AG04450 (cell line): ENCODE measurements at regions not wholly inside any gene's neighbourhood (a gene's known extent, or its start where the extent isn't known, plus 50 kb on each side); places are given as distances from the start of the nearest gene placed in this dataset.

ENCODE experiments used
- CTCF ChIA-PET: fragments of 300-600, 350-600 bp; formaldehyde crosslinking; extraction: SDS; loops from one replicate; lab custom pipeline; 2022; ENCODE audit warnings: antibody characterized with exemption, inconsistent platforms; lab: Charles Lee
- POLR2A ChIA-PET: fragments of 350-600 bp; formaldehyde crosslinking; extraction: SDS; loops from one replicate; lab custom pipeline; 2021; ENCODE audit warnings: antibody characterized with exemption, inconsistent platforms; lab: Yijun Ruan, JAX
- DNase-seq: peaks from one replicate; pipeline ENCODE4 v3.0.0-alpha.2; 2011; ENCODE audit warnings: low read depth, low spot score
- H3K27ac ChIP-seq: one replicate; pipeline ENCODE4 v1.5.1; 2012; ENCODE audit warnings: low read depth, low read length, control low read depth
- H3K27me3 ChIP-seq: one replicate; pipeline ENCODE4 v1.6.0; 2012; ENCODE audit warnings: low read length; ENCODE audit not compliant: control insufficient read depth, insufficient read depth
- H3K4me3 ChIP-seq: 2 replicates; pipeline ENCODE4 v1.5.1; 2011; ENCODE audit warnings: mild to moderate bottlenecking, low read depth, low read length, control low read depth
- H3K9me3 ChIP-seq: 2 replicates; pipeline ENCODE4 v1.5.1; 2012; ENCODE audit warnings: low read length; ENCODE audit not compliant: control insufficient read depth, insufficient read depth
- TF ChIP-seq, protein P1 (sequence below): IDR thresholded peaks from 2 replicates; pipeline ENCODE4 v1.5.1; 2011; ENCODE audit warnings: low read depth, low read length, control low read depth, inconsistent platforms

DNA sequence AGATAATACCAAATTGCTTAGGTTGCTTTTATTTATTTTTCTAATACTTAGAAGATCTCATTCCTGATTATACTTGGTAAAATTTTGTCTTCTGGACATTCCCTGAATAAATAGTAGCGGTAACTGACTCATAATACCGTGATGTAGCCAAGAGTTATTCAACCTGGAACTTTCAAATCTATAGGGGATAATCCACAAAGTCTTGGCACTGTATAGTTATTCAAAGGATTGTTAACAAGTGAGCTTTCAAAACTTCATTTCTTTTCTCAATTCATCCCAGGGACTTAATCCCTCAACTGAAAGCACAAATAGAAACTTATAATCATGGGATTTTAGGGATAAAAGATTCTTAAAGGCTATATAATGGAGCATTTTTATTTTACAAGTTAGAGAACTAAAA is 1383.3 kb downstream of the FAM133A start:
- H3K4me3 ChIP-seq, result no peak overlapping the region
- TF ChIP-seq, protein P1, sequence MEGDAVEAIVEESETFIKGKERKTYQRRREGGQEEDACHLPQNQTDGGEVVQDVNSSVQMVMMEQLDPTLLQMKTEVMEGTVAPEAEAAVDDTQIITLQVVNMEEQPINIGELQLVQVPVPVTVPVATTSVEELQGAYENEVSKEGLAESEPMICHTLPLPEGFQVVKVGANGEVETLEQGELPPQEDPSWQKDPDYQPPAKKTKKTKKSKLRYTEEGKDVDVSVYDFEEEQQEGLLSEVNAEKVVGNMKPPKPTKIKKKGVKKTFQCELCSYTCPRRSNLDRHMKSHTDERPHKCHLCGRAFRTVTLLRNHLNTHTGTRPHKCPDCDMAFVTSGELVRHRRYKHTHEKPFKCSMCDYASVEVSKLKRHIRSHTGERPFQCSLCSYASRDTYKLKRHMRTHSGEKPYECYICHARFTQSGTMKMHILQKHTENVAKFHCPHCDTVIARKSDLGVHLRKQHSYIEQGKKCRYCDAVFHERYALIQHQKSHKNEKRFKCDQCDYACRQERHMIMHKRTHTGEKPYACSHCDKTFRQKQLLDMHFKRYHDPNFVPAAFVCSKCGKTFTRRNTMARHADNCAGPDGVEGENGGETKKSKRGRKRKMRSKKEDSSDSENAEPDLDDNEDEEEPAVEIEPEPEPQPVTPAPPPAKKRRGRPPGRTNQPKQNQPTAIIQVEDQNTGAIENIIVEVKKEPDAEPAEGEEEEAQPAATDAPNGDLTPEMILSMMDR, result no peak
- no peak overlapping the region for H3K27ac ChIP-seq
- H3K9me3 ChIP-seq, result no peaks in the 10 kb centered on the region
- no peak for DNase-seq
- POLR2A ChIA-PET, result no interaction called here
- H3K27me3 ChIP-seq, result no peaks in the 10 kb centered on the region
- CTCF ChIA-PET, result interaction anchor here (0.5 to 2.2 kb wide), 3 partner anchors 17 to 26 kb away, joined by 3 to 16 read pairs (median 4); no protein-coding TSS in a partner anchor

DNA sequence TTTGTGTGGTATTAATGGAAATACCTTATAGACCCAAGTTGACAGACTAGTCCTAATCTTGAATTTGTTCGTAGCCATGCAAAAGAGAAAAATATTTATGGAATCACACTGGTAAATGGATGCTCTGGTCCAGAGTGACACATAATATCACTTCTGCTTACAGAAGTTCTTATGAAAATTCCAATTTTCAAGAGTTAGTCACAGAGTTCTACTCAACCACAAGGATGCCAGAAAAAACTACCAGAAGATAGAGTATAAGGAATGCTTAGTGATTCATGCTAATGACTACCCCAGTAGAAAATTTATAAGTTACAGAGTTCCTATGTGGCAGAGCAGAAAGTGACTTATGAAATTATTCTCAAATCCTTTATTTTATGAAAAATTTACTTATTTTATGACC is 1384.8 kb downstream of the FAM133A start:
- DNase-seq, result peak; percentile 13
- TF ChIP-seq, protein P1, result no peak
- POLR2A ChIA-PET, result no interaction called here
- CTCF ChIA-PET, result interaction anchor here (3.2 kb wide), 1 partner anchor 17 kb away, joined by 15 read pairs; no protein-coding TSS in a partner anchor
- H3K27ac ChIP-seq, result no peak overlapping the region
- no peaks in the 10 kb centered on the region for H3K27me3 ChIP-seq
- no peaks in the 10 kb centered on the region for H3K9me3 ChIP-seq
- no peak overlapping the region for H3K4me3 ChIP-seq

DNA sequence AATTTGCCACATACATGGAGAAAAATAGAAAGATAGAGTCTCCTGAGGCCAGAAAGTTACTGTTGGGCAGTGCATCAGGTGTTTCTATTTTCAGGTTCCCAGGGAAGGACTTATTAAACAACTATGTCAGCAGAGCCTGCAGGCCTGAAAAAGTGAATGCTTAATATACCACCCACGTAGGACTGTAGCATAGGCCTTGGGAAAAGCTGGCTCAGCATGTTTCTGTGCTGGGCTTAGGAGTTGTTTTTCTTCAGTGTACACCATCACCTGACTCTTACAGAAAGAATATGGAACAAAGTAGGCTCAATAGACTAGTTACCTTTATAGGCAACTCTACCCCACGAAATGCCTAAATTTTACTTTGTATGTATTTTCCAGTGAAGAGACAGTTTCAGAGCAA is 1385.9 kb downstream of the FAM133A start:
- DNase-seq, result no peak
- no peak overlapping the region for H3K27ac ChIP-seq
- no peak overlapping the region for H3K4me3 ChIP-seq
- ChIA-PET POLR2A (no interaction called here), CTCF (interaction anchor here (3.2 kb wide), 1 partner anchor 16 kb away, joined by 15 read pairs; no protein-coding TSS in a partner anchor)
- H3K9me3 ChIP-seq, result no peaks in the 10 kb centered on the region
- no peaks in the 10 kb centered on the region for H3K27me3 ChIP-seq
- TF ChIP-seq, protein P1, result no peak

DNA sequence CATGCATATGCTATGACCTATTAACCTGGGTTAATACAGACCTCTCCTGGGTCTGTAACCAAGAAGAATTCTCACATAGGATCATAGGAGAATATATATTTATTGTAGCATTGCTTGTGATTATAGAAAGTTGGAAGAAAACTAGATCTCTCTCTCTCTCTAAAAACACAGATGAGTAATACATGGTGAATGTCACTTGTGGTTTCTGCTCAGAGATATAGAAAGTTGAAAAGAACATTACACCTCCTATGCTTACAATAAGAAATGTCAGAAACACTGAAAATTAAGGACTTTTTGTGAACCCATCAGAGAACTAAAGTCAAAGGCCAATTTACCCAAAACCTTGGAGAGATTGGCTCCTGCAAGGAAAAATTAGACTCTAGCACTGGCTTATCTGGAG is 1389.5 kb downstream of the FAM133A start:
- TF ChIP-seq, protein P1, result no peak
- no peaks in the 10 kb centered on the region for H3K27me3 ChIP-seq
- DNase-seq, result no peak
- no peak overlapping the region for H3K27ac ChIP-seq
- no peak overlapping the region for H3K4me3 ChIP-seq
- POLR2A ChIA-PET, result no interaction called here
- H3K9me3 ChIP-seq, result no peaks in the 10 kb centered on the region
- CTCF ChIA-PET, result interaction anchor here (1.7 kb wide), 1 partner anchor 13 kb away, joined by 7 read pairs; no protein-coding TSS in a partner anchor

DNA sequence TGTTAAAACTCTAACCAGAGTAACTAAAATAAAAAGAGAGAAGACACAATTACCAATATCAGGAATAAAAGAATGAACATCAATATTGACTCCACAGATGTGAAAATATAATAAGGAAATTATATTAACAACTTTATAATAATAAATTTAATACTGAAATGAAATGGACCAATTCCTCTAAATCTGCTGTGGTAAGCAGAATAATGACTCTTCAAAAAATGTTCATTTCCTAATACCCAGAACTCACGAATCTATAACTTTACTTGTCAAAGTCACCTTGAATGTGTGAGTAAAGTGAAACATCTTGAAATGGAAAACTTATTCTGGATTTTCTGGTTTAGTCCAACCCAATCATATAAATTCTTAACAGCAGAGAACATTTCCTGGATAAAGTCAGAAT is 1391.1 kb downstream of the FAM133A start:
- DNase-seq, result no peak
- Histone ChIP-seq H3K4me3 (no peak overlapping the region), H3K27me3 (no peaks in the 10 kb centered on the region), H3K9me3 (no peaks in the 10 kb centered on the region), H3K27ac (no peak overlapping the region)
- ChIA-PET POLR2A (no interaction called here), CTCF (interaction anchor here (1.7 kb wide), 1 partner anchor 11 kb away, joined by 7 read pairs; no protein-coding TSS in a partner anchor)
- TF ChIP-seq, protein P1, result no peak
